ENCODE measurements at regions not wholly inside any gene's neighbourhood (a gene's known extent, or its start where the extent isn't known, plus 50 kb on each side); places are given as distances from the start of the nearest gene placed in this dataset.

DNA sequence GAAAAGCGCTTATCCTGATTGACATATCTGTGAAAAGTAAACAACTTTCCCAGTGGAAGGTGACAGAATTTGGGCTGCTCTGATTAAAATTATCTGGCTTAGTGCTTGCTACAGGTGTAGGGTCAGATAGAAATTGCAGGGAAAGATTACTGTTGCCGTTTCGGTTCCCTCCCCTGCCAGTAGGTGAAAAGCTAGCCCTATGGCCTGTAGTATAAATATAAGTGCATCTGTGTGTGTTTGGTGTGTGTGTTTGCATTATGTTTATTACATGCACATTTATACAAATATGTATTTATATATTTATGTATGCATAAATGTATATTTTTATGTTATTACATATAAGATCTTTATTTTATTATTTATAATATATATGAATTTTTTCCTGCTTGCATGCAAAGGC, 72.3 kb upstream of the VOPP1 start:
- DNase-seq = no peak
- Histone ChIP-seq H3K36me3 (no peaks in the 10 kb centered on the region), H3K9me3 (no peaks in the 10 kb centered on the region), H3K27me3 (no peaks in the 10 kb centered on the region), H3K27ac (no peak overlapping the region), H3K4me3 (no peak overlapping the region), H3K4me1 (no peaks in the 10 kb centered on the region)
- intact Hi-C loops (cut with DNase I; ENCODE audit: low total_unique reads) = loop anchor here (5.0 kb wide), 1 partner anchor 318 kb away; the partner anchor contains the start of gene NIPSNAP2
- TF ChIP-seq CTCF (IDR thresholded peaks at IDR 0.05) = no peak
- no peak for TF ChIP-seq POLR2A (IDR thresholded peaks at IDR 0.05)

DNA sequence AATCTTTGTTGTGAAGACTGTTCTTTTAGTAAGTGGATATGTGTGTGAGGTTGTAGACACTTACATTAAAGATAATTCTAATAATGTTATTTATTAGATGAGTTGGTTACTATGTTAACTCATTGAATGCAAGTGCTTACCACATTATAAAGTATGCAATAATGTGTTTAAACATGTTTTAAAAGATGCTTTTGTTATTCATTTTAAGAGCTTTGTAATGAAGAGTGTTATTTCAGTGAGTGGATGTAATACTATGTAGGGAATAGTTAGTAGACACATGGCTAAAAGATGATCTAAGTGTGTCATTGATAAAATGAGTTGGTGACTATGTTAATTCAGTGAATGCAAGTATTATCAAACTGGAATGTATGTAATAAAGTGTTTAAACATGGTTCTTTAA, 70.0 kb upstream of the VOPP1 start:
- Histone ChIP-seq H3K4me3 (no peak overlapping the region), H3K4me1 (no peaks in the 10 kb centered on the region), H3K9me3 (no peaks in the 10 kb centered on the region), H3K27me3 (no peaks in the 10 kb centered on the region), H3K27ac (no peak overlapping the region), H3K36me3 (no peaks in the 10 kb centered on the region)
- TF ChIP-seq CTCF (IDR thresholded peaks at IDR 0.05) (no peak), POLR2A (IDR thresholded peaks at IDR 0.05) (no peak)
- no peak for DNase-seq
- intact Hi-C loops (cut with DNase I; ENCODE audit: low total_unique reads) = loop anchor here (5.0 kb wide), 1 partner anchor 320 kb away; the partner anchor contains the start of gene NIPSNAP2

DNA sequence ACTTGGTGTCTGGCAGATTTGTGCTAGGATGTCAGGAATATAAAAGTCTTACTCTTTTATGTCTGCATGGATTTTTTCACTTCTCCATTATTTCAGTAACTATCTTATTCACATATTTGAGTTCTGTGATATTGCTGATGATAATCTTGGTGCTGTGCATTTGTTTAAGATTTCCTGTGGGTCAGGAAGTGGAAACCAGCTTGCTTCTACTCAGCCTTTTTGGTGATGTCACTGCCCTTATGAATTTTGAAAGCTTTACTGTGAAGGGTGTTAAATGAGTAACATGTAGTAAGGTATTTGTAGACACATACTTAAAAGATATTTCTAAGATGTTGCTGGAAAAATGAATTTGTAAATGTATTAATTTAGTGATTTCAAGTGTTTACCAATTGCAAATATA, 69.5 kb upstream of the VOPP1 start:
- Histone ChIP-seq H3K36me3 (no peaks in the 10 kb centered on the region), H3K27ac (no peak overlapping the region), H3K9me3 (no peaks in the 10 kb centered on the region), H3K27me3 (no peaks in the 10 kb centered on the region), H3K4me3 (no peak overlapping the region), H3K4me1 (no peaks in the 10 kb centered on the region)
- intact Hi-C loops (cut with DNase I; ENCODE audit: low total_unique reads) = loop anchor here (5.0 kb wide), 1 partner anchor 320 kb away; the partner anchor contains the start of gene NIPSNAP2
- no peak for TF ChIP-seq CTCF (IDR thresholded peaks at IDR 0.05)
- no peak for TF ChIP-seq POLR2A (IDR thresholded peaks at IDR 0.05)
- DNase-seq = no peak

- no peak overlapping the region for H3K4me3 ChIP-seq
- H3K9me3 ChIP-seq = no peaks in the 10 kb centered on the region
- intact Hi-C loops (cut with DNase I; ENCODE audit: low total_unique reads) = loop anchor here (5.0 kb wide), 1 partner anchor 321 kb away; the partner anchor contains the start of gene NIPSNAP2
- no peaks in the 10 kb centered on the region for H3K36me3 ChIP-seq
- H3K27ac ChIP-seq = no peak overlapping the region
- H3K27me3 ChIP-seq = no peaks in the 10 kb centered on the region
- TF ChIP-seq POLR2A (IDR thresholded peaks at IDR 0.05) (no peak), CTCF (IDR thresholded peaks at IDR 0.05) (peak; percentile 74 to 94 (median 82))
- H3K4me1 ChIP-seq = no peaks in the 10 kb centered on the region
- DNase-seq = peak; percentile 33 to 61
Observed at GRCh38 chr7:55641273-55641691, 69.0 kb upstream of the VOPP1 start.

DNA sequence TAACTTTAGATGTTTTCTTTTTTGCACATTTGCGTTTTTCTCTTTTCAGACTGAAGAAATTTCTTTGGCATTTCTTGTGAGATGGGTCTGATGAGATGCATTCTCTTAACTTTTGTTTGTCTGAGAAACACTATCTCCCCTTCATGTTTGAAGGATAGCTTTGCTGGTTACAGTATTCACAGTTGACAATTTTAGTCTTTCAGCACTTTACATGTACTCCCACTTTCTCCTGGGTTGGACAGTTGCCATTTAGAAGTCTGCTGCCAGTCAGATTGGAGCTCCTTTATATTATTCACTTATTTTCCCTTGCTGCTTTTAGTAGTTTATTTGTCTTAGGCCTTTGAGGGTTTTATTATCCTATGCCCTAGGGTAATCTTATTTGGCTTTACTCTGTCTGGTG, 67.3 kb upstream of the VOPP1 start:
- Histone ChIP-seq H3K4me1 (no peaks in the 10 kb centered on the region), H3K27me3 (no peaks in the 10 kb centered on the region), H3K9me3 (no peaks in the 10 kb centered on the region), H3K4me3 (no peak overlapping the region), H3K36me3 (no peaks in the 10 kb centered on the region), H3K27ac (no peak overlapping the region)
- no peak for DNase-seq
- TF ChIP-seq CTCF (IDR thresholded peaks at IDR 0.05) = no peak
- intact Hi-C loops (cut with DNase I; ENCODE audit: low total_unique reads) = loop anchor here (5.0 kb wide), 1 partner anchor 323 kb away; the partner anchor contains the start of gene NIPSNAP2

All from uterus (tissue), 3 donors.